GM19043 (cell line): ENCODE measurements at regions not wholly inside any gene's neighbourhood (a gene's known extent, or its start where the extent isn't known, plus 50 kb on each side); places are given as distances from the start of the nearest gene placed in this dataset.
"Not testable (repeated sequence)": the region's sequence is repeated elsewhere in the genome, so short reads cannot be mapped to it uniquely, and the experiment has no call there.

Experiments
- ATAC-seq: cut with Tn5 transposase; IDR thresholded peaks from one replicate; pipeline ENCODE4 v1.9.1; 2021; ENCODE audit warnings: low read depth; ENCODE audit not compliant: unreplicated experiment

DNA sequence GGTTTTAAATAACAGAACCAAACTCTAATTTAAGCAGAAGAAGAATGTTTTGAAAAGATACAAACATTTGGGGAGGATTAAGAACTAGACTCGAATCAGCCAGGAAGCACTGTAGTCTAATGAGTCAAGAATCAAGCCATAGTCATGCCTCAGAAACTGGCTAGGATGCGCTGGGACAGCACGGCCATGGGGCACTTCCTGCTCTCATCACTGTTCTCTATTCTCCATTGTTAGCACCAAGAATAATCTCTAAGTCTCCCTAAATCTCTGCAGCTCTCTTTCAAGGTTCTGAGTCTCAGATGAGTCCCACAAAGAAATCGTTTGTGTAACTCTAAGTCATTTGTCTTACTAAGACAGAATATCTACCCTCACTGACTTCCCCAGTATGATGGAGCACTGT, 399.0 kb upstream of the KCNMB2 start:
- ATAC-seq, result no peak

- ATAC-seq, result no peak
Measured at GRCh38 chr3:178137831-178138230, 398.4 kb upstream of the KCNMB2 start.

- ATAC-seq, result no peak
Measured at GRCh38 chr3:178139116-178139515, 397.1 kb upstream of the KCNMB2 start.

- no peak for ATAC-seq
Measured at GRCh38 chr3:178140531-178141304, 395.5 kb upstream of the KCNMB2 start.

DNA sequence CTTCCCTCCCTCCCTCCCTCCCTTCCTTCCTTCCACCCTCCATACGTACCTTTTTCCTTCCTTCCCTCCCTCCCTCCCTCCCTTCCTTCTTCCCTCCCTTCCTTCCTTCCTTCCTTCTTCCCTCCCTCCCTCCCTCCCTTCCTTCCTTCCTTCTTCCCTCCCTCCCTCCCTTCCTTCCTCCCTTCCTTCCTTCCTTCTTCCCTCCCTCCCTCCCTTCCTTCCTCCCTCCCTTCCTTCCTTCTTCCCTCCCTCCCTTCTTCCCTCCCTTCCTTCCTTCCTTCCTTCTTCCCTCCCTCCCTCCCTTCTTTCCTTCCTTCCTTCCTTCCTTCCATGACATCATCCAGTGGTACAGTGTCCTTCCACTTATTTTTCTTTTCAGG, 394.9 kb upstream of the KCNMB2 start:
- ATAC-seq, result not testable (repeated sequence)

DNA sequence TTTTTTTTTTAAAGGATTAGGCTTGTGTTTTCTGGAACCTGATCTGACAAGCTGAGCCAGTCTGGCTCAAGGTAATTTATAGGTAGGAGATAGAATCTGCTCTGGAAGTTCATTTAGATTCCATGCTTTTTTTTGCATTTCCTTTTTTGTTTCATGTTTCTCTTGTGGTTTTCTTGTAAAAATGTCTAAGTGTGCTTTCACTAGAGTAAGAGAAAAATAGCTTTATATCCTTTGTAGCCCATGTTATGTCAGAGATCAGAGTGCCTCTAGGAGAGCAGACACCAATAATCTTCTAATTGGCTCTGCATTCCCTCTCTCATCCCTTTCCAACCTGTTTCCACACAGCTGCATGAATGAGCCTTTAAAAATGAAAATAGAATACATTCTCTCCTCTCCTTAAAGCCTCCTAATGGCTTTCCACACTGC, 389.8 kb upstream of the KCNMB2 start:
- no peak for ATAC-seq

DNA sequence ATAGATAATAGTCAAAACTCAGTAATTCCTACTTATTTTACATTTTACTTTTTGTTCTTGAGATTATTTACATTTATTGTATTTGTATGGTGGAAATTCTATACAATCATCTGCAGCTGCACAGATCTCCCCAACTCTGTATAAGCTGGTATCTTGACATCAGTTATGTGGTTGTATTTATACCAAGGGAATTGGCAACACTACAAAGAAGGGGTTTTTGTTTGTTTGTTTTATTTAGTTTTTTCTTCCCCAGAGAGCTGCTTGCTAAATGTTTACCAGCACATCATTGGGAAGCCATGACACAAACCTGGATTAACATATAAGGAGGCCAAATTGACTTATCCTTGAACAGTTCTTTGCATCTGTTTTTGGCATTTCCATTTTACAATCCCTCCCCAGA, 389.2 kb upstream of the KCNMB2 start:
- no peak for ATAC-seq

DNA sequence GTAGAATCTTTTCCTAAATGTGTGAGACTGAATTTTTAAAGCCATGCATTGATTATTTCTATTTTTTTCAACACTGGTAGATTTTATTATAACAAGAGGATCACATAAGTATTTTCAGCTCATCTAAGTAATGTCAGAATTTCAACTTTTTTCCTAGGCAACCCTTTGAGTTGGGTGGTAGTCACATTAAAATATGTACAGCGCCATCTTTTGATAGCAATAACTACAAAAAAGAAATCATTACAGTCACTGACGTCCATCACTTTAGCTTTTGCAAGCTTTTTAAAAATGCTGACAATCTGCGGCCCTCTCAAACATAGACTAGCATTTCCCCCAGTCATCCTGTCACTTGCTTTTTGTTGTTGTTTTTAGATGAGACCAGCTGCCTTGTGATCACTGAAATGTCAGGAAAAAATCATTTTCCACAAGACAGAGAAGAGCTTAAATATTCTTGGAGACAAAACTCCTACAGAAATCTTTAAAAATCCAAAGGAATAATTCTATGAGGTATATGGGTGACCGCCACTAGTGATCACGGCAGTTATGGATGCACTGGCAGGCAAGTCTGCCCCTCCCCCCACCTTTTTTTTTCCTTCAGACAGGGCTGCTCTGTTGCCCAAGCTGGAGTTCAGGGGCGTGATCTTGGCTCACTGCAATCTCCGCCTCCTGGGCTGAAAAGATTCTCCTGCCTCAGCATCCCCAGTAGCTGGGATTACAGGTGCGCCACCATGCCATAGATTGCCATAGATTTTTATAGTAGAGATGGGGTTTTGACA, 384.0 kb upstream of the KCNMB2 start:
- ATAC-seq, result no peak

- no peak for ATAC-seq
Measured at GRCh38 chr3:178152988-178153387, 383.2 kb upstream of the KCNMB2 start.

GRCh38 chr3:178155521-178155920, 380.7 kb upstream of the KCNMB2 start:
- ATAC-seq, result no peak

- no peak for ATAC-seq
Measured at GRCh38 chr3:178156301-178156700, 379.9 kb upstream of the KCNMB2 start.

DNA sequence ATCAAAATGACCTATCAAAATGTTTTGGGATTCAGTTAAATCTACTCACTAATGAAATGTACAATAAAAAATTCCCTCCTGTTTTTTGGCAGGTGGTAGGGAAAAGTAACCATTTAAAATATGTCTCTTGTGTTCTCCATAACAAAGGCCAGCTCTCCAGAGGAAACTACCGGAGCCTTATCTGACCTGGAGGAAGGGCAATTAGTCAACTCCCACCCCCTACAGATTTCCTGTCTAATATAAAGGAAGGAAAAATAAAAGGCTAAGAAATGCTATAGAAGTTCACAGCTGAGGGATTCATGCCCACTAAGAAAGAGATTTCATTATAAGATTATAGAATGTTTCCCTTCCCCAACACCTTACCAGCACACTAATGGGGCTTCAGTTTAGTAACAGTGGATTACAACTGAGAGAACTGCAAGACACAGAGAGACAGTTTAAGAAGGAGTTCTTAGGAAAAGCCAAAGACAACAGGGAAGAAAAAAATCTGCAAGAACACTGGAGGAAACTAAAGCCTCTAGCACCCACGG, 376.5 kb upstream of the KCNMB2 start:
- ATAC-seq, result no peak

DNA sequence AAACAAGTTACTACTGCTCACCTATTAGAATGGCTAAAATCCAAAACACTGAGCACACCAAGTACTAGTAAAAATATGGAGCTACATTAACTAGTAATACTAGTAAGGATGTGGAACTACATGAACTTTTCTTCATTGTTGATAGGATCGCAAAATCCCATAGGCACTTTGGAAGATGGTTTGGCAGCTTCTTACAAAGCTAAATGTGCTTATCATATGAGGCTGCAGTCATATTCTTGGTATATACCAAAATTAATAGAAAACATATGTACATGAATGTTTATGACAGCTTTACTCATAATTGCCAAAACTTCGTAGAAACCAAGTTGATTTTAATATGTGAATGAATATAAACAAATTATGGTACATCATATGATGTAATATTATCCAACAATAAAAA, 366.8 kb upstream of the KCNMB2 start:
- ATAC-seq, result no peak

GRCh38 chr3:178170698-178171535, 365.3 kb upstream of the KCNMB2 start:
- ATAC-seq, result no peak

DNA sequence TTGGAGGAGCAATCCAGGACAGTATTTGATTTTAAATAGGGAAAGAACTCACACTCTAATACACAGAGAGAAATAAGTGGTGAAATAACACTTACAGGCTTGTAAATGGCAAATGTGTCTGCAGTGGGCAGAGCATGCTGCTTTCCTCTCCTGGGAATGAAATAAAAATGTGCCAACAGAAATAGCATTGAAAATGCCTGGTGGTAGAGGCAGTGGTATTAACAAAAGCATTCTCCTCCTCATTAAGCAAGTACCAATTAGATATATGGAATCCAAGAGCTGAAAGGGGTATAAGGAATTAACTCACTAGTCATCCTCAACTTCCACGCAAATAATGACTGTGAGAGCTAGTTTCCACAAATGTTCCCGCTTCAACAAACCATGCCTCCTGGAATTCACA, 364.1 kb upstream of the KCNMB2 start:
- no peak for ATAC-seq

DNA sequence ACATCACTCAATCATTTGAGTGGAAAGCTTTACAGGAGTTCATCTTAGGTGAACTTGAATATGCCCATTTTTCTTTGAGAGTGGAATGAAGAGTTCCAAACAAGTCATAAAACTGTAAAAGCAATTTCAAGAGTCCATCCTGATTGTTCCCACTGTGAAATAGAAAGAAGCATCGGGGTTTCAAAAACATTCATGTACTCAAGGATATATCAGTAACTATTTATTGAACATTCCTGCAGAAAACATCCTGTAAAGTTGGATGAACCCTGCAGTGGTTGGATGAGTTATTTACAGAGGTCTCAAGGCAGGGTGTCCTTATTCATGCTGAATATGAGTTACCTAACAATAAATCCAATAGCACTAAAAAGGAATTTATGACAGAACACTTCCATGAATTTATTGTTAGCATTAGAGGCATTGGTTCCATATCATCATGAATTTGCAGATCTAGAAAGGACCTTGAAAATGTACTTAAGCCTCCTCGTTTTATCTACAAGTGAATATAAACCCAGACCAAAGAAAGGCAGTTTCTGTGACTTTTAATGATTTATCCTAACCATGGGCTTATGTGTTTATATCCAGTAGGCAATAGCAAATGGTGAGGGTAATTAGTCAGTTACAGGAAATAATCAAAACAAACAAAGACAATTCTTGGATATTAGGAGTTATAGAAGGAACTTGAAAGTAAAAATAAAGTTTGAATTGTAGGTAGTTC, 361.9 kb upstream of the KCNMB2 start:
- ATAC-seq, result no peak

GRCh38 chr3:178181088-178181487, 355.1 kb upstream of the KCNMB2 start:
- ATAC-seq, result no peak

- ATAC-seq, result no peak
Measured at GRCh38 chr3:178181784-178182183, 354.5 kb upstream of the KCNMB2 start.

DNA sequence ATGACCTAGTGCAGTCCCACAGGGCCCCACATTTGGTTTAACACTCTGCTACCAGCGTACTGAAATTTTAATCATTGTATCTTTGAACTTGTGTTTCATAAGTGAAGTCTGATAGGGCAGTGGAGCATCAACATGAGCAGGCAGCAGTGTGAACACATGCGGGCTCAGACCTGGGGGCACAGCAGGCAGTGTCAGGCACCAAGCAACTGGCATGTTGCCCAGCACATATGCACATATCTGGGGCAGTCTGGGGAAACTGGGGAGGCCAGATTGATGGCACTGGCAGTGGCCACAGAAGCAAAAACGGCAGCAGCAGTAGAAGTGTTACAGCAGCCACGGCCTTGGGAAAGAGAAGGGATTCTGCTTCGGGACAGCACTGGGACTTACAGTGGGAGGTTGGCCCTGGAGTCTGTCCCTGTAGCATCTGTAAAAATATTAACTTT, 353.9 kb upstream of the KCNMB2 start:
- no peak for ATAC-seq

DNA sequence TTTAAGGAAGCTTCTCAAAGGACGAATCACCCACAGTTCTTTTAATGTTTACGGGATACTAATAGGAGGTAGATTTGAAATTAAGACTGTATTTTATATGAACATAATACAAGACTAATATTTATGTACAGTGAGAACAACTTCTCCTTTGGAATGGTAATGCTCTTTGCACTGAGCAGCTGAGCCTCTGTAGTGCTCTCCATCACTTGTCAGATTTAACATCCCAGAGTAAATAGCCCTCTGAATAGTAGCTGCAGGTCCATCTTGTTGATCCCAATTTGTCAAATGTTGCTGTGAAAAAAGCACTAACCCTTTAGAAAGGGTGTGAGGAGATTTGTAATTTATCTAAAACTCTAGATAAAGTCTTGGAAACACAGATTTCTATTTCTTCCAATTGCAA, 351.4 kb upstream of the KCNMB2 start:
- ATAC-seq, result no peak
